NT2/D1 (cell line): ENCODE measurements at regions not wholly inside any gene's neighbourhood (a gene's known extent, or its start where the extent isn't known, plus 50 kb on each side); places are given as distances from the start of the nearest gene placed in this dataset.

ENCODE experiments used
- DNase-seq: peaks from one replicate; pipeline ENCODE4 v3.0.0-alpha.2; 2011; ENCODE audit warnings: low read depth, low spot score
- H3K27me3 ChIP-seq: 2 replicates; pipeline ENCODE4 v1.6.0; 2011; ENCODE audit warnings: mild to moderate bottlenecking; ENCODE audit not compliant: insufficient read length, insufficient read depth
- H3K36me3 ChIP-seq: 2 replicates; pipeline ENCODE4 v1.6.1; 2011; ENCODE audit warnings: mild to moderate bottlenecking, low read length, mixed read lengths; ENCODE audit not compliant: insufficient read depth, insufficient read length
- H3K4me1 ChIP-seq: 2 replicates; pipeline ENCODE4 v1.5.1; 2011; ENCODE audit not compliant: insufficient read depth, insufficient read length
- H3K4me3 ChIP-seq: 2 replicates; pipeline ENCODE4 v1.5.1; 2011; ENCODE audit warnings: low read depth; ENCODE audit not compliant: insufficient read length
- H3K9ac ChIP-seq: 2 replicates; pipeline ENCODE4 v1.6.0; 2011; ENCODE audit warnings: low read depth; ENCODE audit not compliant: insufficient read length
- H3K9me3 ChIP-seq: 2 replicates; pipeline ENCODE4 v1.5.1; 2011; ENCODE audit warnings: mild to moderate bottlenecking, low read length; ENCODE audit not compliant: insufficient read depth
- SUZ12 ChIP-seq: IDR thresholded peaks from 2 replicates; pipeline ENCODE4 v1.6.1; 2011; ENCODE audit not compliant: insufficient read length, insufficient read depth; ENCODE audit errors: extremely low read depth
- YY1 ChIP-seq: IDR thresholded peaks from 2 replicates; pipeline ENCODE4 v1.6.1; 2011; ENCODE audit not compliant: insufficient read length, insufficient read depth
- ZNF274 ChIP-seq: IDR thresholded peaks from 2 replicates; pipeline ENCODE4 v1.6.1; 2011; ENCODE audit warnings: mild to moderate bottlenecking, low read depth, low read length

- TF ChIP-seq SUZ12 (no peak), YY1 (no peak), ZNF274 (no peak)
- no peaks in the 10 kb centered on the region for H3K27me3 ChIP-seq
- H3K9me3 ChIP-seq, result no peaks in the 10 kb centered on the region
- H3K36me3 ChIP-seq, result no peaks in the 10 kb centered on the region
- no peak overlapping the region for H3K9ac ChIP-seq
- DNase-seq, result no peak
- no peak overlapping the region for H3K4me3 ChIP-seq
- H3K4me1 ChIP-seq, result no peaks in the 10 kb centered on the region
Observed at GRCh38 chr7:118472581-118472980, 248.1 kb downstream of the ANKRD7 start.

GRCh38 chr7:118473271-118473670, 248.8 kb downstream of the ANKRD7 start:
- DNase-seq, result no peak
- Histone ChIP-seq H3K9me3 (no peaks in the 10 kb centered on the region), H3K27me3 (no peaks in the 10 kb centered on the region), H3K36me3 (no peaks in the 10 kb centered on the region), H3K9ac (no peak overlapping the region), H3K4me1 (no peaks in the 10 kb centered on the region), H3K4me3 (no peak overlapping the region)
- no peak for TF ChIP-seq ZNF274
- TF ChIP-seq SUZ12, result no peak
- TF ChIP-seq YY1, result no peak

- no peak for TF ChIP-seq SUZ12
- no peak for TF ChIP-seq YY1
- no peak for TF ChIP-seq ZNF274
- Histone ChIP-seq H3K4me1 (no peaks in the 10 kb centered on the region), H3K9ac (no peak overlapping the region), H3K4me3 (no peak overlapping the region), H3K36me3 (no peaks in the 10 kb centered on the region), H3K27me3 (no peaks in the 10 kb centered on the region), H3K9me3 (peaks cover 1% of the 10 kb centered on the region; the same call in 1 of the 2 replicates)
- no peak for DNase-seq
Observed at GRCh38 chr7:118476036-118476435, 251.5 kb downstream of the ANKRD7 start.

- no peak overlapping the region for H3K9ac ChIP-seq
- no peaks in the 10 kb centered on the region for H3K4me1 ChIP-seq
- no peak for TF ChIP-seq ZNF274
- no peak for TF ChIP-seq YY1
- TF ChIP-seq SUZ12, result no peak
- no peak overlapping the region for H3K4me3 ChIP-seq
- DNase-seq, result no peak
- peaks cover 8% of the 10 kb centered on the region; the same call in 1 of the 2 replicates for H3K9me3 ChIP-seq
- no peaks in the 10 kb centered on the region for H3K36me3 ChIP-seq
- H3K27me3 ChIP-seq, result no peaks in the 10 kb centered on the region
Observed at GRCh38 chr7:118477036-118477435, 252.5 kb downstream of the ANKRD7 start.

GRCh38 chr7:118478236-118478635, 253.7 kb downstream of the ANKRD7 start:
- TF ChIP-seq SUZ12, result no peak
- TF ChIP-seq ZNF274, result no peak
- no peak for TF ChIP-seq YY1
- H3K9ac ChIP-seq, result no peak overlapping the region
- H3K36me3 ChIP-seq, result no peaks in the 10 kb centered on the region
- no peak overlapping the region for H3K4me3 ChIP-seq
- no peaks in the 10 kb centered on the region for H3K27me3 ChIP-seq
- peaks cover 8% of the 10 kb centered on the region; the same call in 1 of the 2 replicates for H3K9me3 ChIP-seq
- DNase-seq, result no peak
- no peaks in the 10 kb centered on the region for H3K4me1 ChIP-seq

- TF ChIP-seq YY1 (no peak), SUZ12 (no peak), ZNF274 (no peak)
- no peak for DNase-seq
- Histone ChIP-seq H3K4me1 (no peaks in the 10 kb centered on the region), H3K9ac (no peak overlapping the region), H3K36me3 (no peaks in the 10 kb centered on the region), H3K9me3 (peaks cover 8% of the 10 kb centered on the region; the same call in 1 of the 2 replicates), H3K4me3 (no peak overlapping the region), H3K27me3 (no peaks in the 10 kb centered on the region)
Observed at GRCh38 chr7:118478931-118479330, 254.4 kb downstream of the ANKRD7 start.

GRCh38 chr7:118492466-118492865, 268.0 kb downstream of the ANKRD7 start:
- Histone ChIP-seq H3K9ac (no peak overlapping the region), H3K4me3 (no peak overlapping the region), H3K9me3 (no peaks in the 10 kb centered on the region), H3K4me1 (no peaks in the 10 kb centered on the region), H3K27me3 (no peaks in the 10 kb centered on the region), H3K36me3 (no peaks in the 10 kb centered on the region)
- TF ChIP-seq YY1 (no peak), SUZ12 (no peak), ZNF274 (no peak)
- no peak for DNase-seq

- Histone ChIP-seq H3K9me3 (no peaks in the 10 kb centered on the region), H3K36me3 (no peaks in the 10 kb centered on the region), H3K4me3 (no peak overlapping the region), H3K9ac (no peak overlapping the region), H3K27me3 (no peaks in the 10 kb centered on the region), H3K4me1 (no peaks in the 10 kb centered on the region)
- DNase-seq, result no peak
- no peak for TF ChIP-seq SUZ12
- TF ChIP-seq ZNF274, result no peak
- TF ChIP-seq YY1, result no peak
Observed at GRCh38 chr7:118496138-118496644, 271.7 kb downstream of the ANKRD7 start.
